ENCODE measurements at regions not wholly inside any gene's neighbourhood (a gene's known extent, or its start where the extent isn't known, plus 50 kb on each side); places are given as distances from the start of the nearest gene placed in this dataset.

GRCh38 chr3:152213203-152213602 is 55.5 kb upstream of the MBNL1 start:
- ChIA-PET RAD21 (ENCODE audit: low non-redundant PET in 1 of 2, low total read pairs in 2 of 2, uncharacterized antibody in 2 of 2, unreplicated experiment in 2 of 2) (no interaction called here), POLR2A (no interaction called here), CTCF (no interaction called here)
- H2AFZ ChIP-seq (ENCODE audit: low read depth, low read length, poor library complexity, severe bottlenecking) = peak overlapping the region; percentile 14
- H3K9ac ChIP-seq (ENCODE audit: low read length) = no peak overlapping the region
- no peaks in the 10 kb centered on the region for H3K36me3 ChIP-seq (ENCODE audit: control insufficient read depth in 1 of 2, insufficient read depth in 2 of 2, low read length in 2 of 2)
- H3K27me3 ChIP-seq (ENCODE audit: insufficient read depth, low read length) = no peaks in the 10 kb centered on the region
- BruUV-seq (replicated peaks) = no TSS peak
- peaks cover 0 to 5% of the 10 kb centered on the region in 2 experiments; a peak in 1 of 4 replicates for H3K4me1 ChIP-seq (ENCODE audit: control insufficient read depth in 1 of 2, insufficient read depth in 2 of 2, low read length in 2 of 2)
- DNase-seq (ENCODE audit: low read depth, low spot score) = no peak
- H4K20me1 ChIP-seq (ENCODE audit: insufficient read depth) = no peaks in the 10 kb centered on the region
- no peak overlapping the region for H3K4me3 ChIP-seq (replicated peaks in 1 of 2; ENCODE audit: low read depth in 1 of 2, low read length in 2 of 2)
- intact Hi-C loops (cut with micrococcal nuclease) = no loop called here
- TF ChIP-seq ZNF274 (IDR thresholded peaks at IDR 0.05; ENCODE audit: low read depth, low read length) (no peak), EGR1 (IDR thresholded peaks at IDR 0.05; ENCODE audit: low read depth) (no peak), SP1 (IDR thresholded peaks at IDR 0.05; ENCODE audit: low read depth) (no peak), SIN3A (IDR thresholded peaks at IDR 0.05; ENCODE audit: low read depth) (no peak), SRF (IDR thresholded peaks at IDR 0.05; ENCODE audit: low read depth) (no peak), EZH2 (IDR thresholded peaks at IDR 0.05) (no peak), CBX3 (IDR thresholded peaks at IDR 0.05; ENCODE audit: low read depth) (no peak), JUND (IDR thresholded peaks at IDR 0.05) (no peak), POLR2A (IDR thresholded peaks at IDR 0.05; ENCODE audit: borderline replicate concordance, extremely low read depth, insufficient read depth, insufficient read length) (no peak), ATF3 (IDR thresholded peaks at IDR 0.05) (no peak), ZBTB33 (IDR thresholded peaks at IDR 0.05; ENCODE audit: extremely low read depth, insufficient replicate concordance, low read length) (no peak), FOSL1 (IDR thresholded peaks at IDR 0.05; ENCODE audit: low read depth) (no peak), CEBPB (IDR thresholded peaks at IDR 0.05; ENCODE audit: low read depth) (no peak), MAX (IDR thresholded peaks at IDR 0.05) (no peak), EZH2phosphoT487 (IDR thresholded peaks at IDR 0.05; ENCODE audit: borderline replicate concordance) (no peak), POLR2AphosphoS5 (IDR thresholded peaks at IDR 0.05; ENCODE audit: low read depth, low read length) (no peak), RAD21 (IDR thresholded peaks at IDR 0.05; ENCODE audit: low read depth) (no peak), ELF1 (IDR thresholded peaks at IDR 0.05; ENCODE audit: borderline replicate concordance, low read depth) (no peak)
- TF ChIP-seq, protein P1, sequence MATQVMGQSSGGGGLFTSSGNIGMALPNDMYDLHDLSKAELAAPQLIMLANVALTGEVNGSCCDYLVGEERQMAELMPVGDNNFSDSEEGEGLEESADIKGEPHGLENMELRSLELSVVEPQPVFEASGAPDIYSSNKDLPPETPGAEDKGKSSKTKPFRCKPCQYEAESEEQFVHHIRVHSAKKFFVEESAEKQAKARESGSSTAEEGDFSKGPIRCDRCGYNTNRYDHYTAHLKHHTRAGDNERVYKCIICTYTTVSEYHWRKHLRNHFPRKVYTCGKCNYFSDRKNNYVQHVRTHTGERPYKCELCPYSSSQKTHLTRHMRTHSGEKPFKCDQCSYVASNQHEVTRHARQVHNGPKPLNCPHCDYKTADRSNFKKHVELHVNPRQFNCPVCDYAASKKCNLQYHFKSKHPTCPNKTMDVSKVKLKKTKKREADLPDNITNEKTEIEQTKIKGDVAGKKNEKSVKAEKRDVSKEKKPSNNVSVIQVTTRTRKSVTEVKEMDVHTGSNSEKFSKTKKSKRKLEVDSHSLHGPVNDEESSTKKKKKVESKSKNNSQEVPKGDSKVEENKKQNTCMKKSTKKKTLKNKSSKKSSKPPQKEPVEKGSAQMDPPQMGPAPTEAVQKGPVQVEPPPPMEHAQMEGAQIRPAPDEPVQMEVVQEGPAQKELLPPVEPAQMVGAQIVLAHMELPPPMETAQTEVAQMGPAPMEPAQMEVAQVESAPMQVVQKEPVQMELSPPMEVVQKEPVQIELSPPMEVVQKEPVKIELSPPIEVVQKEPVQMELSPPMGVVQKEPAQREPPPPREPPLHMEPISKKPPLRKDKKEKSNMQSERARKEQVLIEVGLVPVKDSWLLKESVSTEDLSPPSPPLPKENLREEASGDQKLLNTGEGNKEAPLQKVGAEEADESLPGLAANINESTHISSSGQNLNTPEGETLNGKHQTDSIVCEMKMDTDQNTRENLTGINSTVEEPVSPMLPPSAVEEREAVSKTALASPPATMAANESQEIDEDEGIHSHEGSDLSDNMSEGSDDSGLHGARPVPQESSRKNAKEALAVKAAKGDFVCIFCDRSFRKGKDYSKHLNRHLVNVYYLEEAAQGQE (IDR thresholded peaks at IDR 0.05; ENCODE audit: low read depth) = no peak
- no peak for ATAC-seq
- no peak overlapping the region for H3K4me2 ChIP-seq (ENCODE audit: low read length)
- no peaks in the 10 kb centered on the region for H3K9me3 ChIP-seq (ENCODE audit: control insufficient read depth in 1 of 2, insufficient read depth in 1 of 2, low read depth in 1 of 2, low read length in 2 of 2)
- H3K27ac ChIP-seq (ENCODE audit: low read depth, low read length) = no peak overlapping the region
- H3K79me2 ChIP-seq (ENCODE audit: insufficient read depth, low read length) = no peaks in the 10 kb centered on the region
- no peaks in the 10 kb centered on the region for H3K9me2 ChIP-seq (ENCODE audit: insufficient read depth)

Data from HCT116 (cell line).